Osteoblast (primary cell): ENCODE measurements at regions not wholly inside any gene's neighbourhood (a gene's known extent, or its start where the extent isn't known, plus 50 kb on each side); places are given as distances from the start of the nearest gene placed in this dataset.

Experiments
- DNase-seq: peaks from one replicate; pipeline ENCODE4 v3.0.0; 2011; ENCODE audit warnings: low spot score, mixed read lengths; ENCODE audit not compliant: insufficient read length; ENCODE audit errors: missing footprints
- H2AFZ ChIP-seq: 2 replicates; pipeline ENCODE4 v1.6.0; 2011; ENCODE audit warnings: mild to moderate bottlenecking, low read length
- H3K27ac ChIP-seq: 2 replicates; pipeline ENCODE4 v1.5.1; 2011; ENCODE audit warnings: mild to moderate bottlenecking, low read depth, low read length, moderate library complexity
- H3K27me3 ChIP-seq: 2 replicates; pipeline ENCODE4 v1.6.0; 2012; ENCODE audit warnings: mild to moderate bottlenecking, control low read depth, inconsistent platforms, low read length, moderate library complexity; ENCODE audit not compliant: insufficient read depth
- H3K36me3 ChIP-seq: 2 replicates; pipeline ENCODE4 v1.5.1; 2011; ENCODE audit warnings: mild to moderate bottlenecking, low read length, control low read depth, moderate library complexity; ENCODE audit not compliant: insufficient read depth
- H3K4me1 ChIP-seq: 2 replicates; pipeline ENCODE4 v1.5.1; 2011; ENCODE audit warnings: mild to moderate bottlenecking, low read length, control low read depth, moderate library complexity; ENCODE audit not compliant: insufficient read depth
- H3K4me2 ChIP-seq: 2 replicates; pipeline ENCODE4 v1.6.0; 2011; ENCODE audit warnings: mild to moderate bottlenecking, low read length; ENCODE audit not compliant: insufficient read depth
- H3K4me3 ChIP-seq: fragments of 200-600 bp; sonication (generic); 3 replicates; pipeline ENCODE4 v1.5.1; 2012; ENCODE audit warnings: mild to moderate bottlenecking, low read length, inconsistent platforms; ENCODE audit not compliant: insufficient read depth
- H3K79me2 ChIP-seq: 2 replicates; pipeline ENCODE4 v1.6.0; 2012; ENCODE audit warnings: mild to moderate bottlenecking, low read length, control low read depth, inconsistent platforms; ENCODE audit not compliant: insufficient read depth
- H3K9me3 ChIP-seq: 2 replicates; pipeline ENCODE4 v1.5.1; 2011; ENCODE audit warnings: low read depth, low read length, control low read depth
- H4K20me1 ChIP-seq: 2 replicates; pipeline ENCODE4 v1.6.0; 2012; ENCODE audit warnings: mild to moderate bottlenecking, low read length, control low read depth; ENCODE audit not compliant: insufficient read depth
- CTCF ChIP-seq: IDR thresholded peaks from 2 replicates; pipeline ENCODE4 v1.5.1; 2011; ENCODE audit warnings: mild to moderate bottlenecking, low read depth, low read length, moderate library complexity; ENCODE audit errors: extremely low read depth

GRCh38 chr9:18149471-18150011 lies 324.4 kb upstream of the ADAMTSL1 start:
- no peaks in the 10 kb centered on the region for H4K20me1 ChIP-seq
- H3K79me2 ChIP-seq = no peaks in the 10 kb centered on the region
- no peaks in the 10 kb centered on the region for H3K4me1 ChIP-seq
- H3K4me3 ChIP-seq = no peak overlapping the region
- H3K9me3 ChIP-seq = no peaks in the 10 kb centered on the region
- H3K27me3 ChIP-seq = peaks cover 3% of the 10 kb centered on the region
- H3K36me3 ChIP-seq = no peaks in the 10 kb centered on the region
- H3K4me2 ChIP-seq = no peak overlapping the region
- no peak overlapping the region for H3K27ac ChIP-seq
- DNase-seq = peak; percentile 57
- peak; percentile 31 for TF ChIP-seq CTCF
- no peak overlapping the region for H2AFZ ChIP-seq

GRCh38 chr9:18154661-18155060 lies 319.3 kb upstream of the ADAMTSL1 start:
- no peak overlapping the region for H2AFZ ChIP-seq

GRCh38 chr9:18159254-18159653 lies 314.7 kb upstream of the ADAMTSL1 start:
- H3K79me2 ChIP-seq = no peaks in the 10 kb centered on the region
- no peak for DNase-seq
- H4K20me1 ChIP-seq = no peaks in the 10 kb centered on the region
- H3K4me2 ChIP-seq = no peak overlapping the region
- H3K36me3 ChIP-seq = no peaks in the 10 kb centered on the region
- H3K4me3 ChIP-seq = no peak overlapping the region
- H3K4me1 ChIP-seq = no peaks in the 10 kb centered on the region
- peaks cover 5% of the 10 kb centered on the region for H3K27me3 ChIP-seq
- TF ChIP-seq CTCF = no peak
- no peaks in the 10 kb centered on the region for H3K9me3 ChIP-seq
- H3K27ac ChIP-seq = no peak overlapping the region
- no peak overlapping the region for H2AFZ ChIP-seq

More at GRCh38 chr9:18154661-18155060, 319.3 kb upstream of the ADAMTSL1 start:
- no peak for DNase-seq
- H4K20me1 ChIP-seq = no peaks in the 10 kb centered on the region
- no peak for TF ChIP-seq CTCF
- no peaks in the 10 kb centered on the region for H3K9me3 ChIP-seq
- no peak overlapping the region for H3K4me3 ChIP-seq
- H3K27me3 ChIP-seq = peaks cover 3% of the 10 kb centered on the region
- no peak overlapping the region for H3K4me2 ChIP-seq
- no peaks in the 10 kb centered on the region for H3K79me2 ChIP-seq
- no peak overlapping the region for H3K27ac ChIP-seq
- H3K4me1 ChIP-seq = no peaks in the 10 kb centered on the region
- no peaks in the 10 kb centered on the region for H3K36me3 ChIP-seq

GRCh38 chr9:18163146-18163545 lies 310.8 kb upstream of the ADAMTSL1 start:
- H4K20me1 ChIP-seq = no peaks in the 10 kb centered on the region
- H3K36me3 ChIP-seq = no peaks in the 10 kb centered on the region
- no peak for DNase-seq

More at GRCh38 chr9:18163146-18163545, 310.8 kb upstream of the ADAMTSL1 start:
- Histone ChIP-seq H3K9me3 (no peaks in the 10 kb centered on the region), H3K4me1 (no peaks in the 10 kb centered on the region), H2AFZ (no peak overlapping the region), H3K79me2 (no peaks in the 10 kb centered on the region), H3K4me3 (no peak overlapping the region), H3K4me2 (no peak overlapping the region), H3K27ac (no peak overlapping the region), H3K27me3 (peaks cover 8% of the 10 kb centered on the region)
- TF ChIP-seq CTCF = no peak
